GM20431 (cell line): ENCODE measurements at regions not wholly inside any gene's neighbourhood (a gene's known extent, or its start where the extent isn't known, plus 50 kb on each side); places are given as distances from the start of the nearest gene placed in this dataset.
"Not testable (repeated sequence)": the region's sequence is repeated elsewhere in the genome, so short reads cannot be mapped to it uniquely, and the experiment has no call there.

Experiments used
- in situ Hi-C: fragments of 300-500 bp; cut with MseI, MboI; formaldehyde crosslinking; loops from one replicate; pipeline ENCODE4 v1.15.0; 2020; ENCODE audit warnings: low sequenced_read_pairs; ENCODE audit not compliant: unreplicated experiment

- in situ Hi-C loops: no loop called here
Measured at GRCh38 chr5:74465724-74466123, 174.8 kb downstream of the ENC1 start.

GRCh38 chr5:74464512-74465209 lies 175.9 kb downstream of the ENC1 start:
- in situ Hi-C loops: no loop called here

DNA sequence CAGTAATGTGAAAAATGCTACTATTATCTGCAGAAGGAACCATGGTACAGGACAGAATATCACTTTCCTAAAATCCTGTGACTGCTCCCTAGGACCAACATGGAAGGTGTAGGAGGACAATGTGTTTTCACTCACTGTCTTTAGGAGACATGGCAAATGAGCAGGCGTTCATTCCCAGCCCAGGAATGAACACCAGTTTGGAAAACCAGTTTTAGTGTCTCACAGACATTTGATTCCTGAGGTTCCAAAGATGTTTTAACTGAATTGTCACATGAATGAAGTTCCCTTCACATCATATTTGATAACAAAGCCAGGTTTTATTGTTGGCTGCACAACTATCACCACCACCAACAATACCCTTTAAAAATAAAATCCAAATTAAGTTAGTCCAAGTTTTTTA lies 178.2 kb downstream of the ENC1 start:
- in situ Hi-C loops: no loop called here

GRCh38 chr5:74461251-74461650 lies 179.3 kb downstream of the ENC1 start:
- in situ Hi-C loops: no loop called here

- in situ Hi-C loops: no loop called here
Measured at GRCh38 chr5:74460694-74461093, 179.8 kb downstream of the ENC1 start.

GRCh38 chr5:74459984-74460383 lies 180.5 kb downstream of the ENC1 start:
- in situ Hi-C loops: no loop called here

DNA sequence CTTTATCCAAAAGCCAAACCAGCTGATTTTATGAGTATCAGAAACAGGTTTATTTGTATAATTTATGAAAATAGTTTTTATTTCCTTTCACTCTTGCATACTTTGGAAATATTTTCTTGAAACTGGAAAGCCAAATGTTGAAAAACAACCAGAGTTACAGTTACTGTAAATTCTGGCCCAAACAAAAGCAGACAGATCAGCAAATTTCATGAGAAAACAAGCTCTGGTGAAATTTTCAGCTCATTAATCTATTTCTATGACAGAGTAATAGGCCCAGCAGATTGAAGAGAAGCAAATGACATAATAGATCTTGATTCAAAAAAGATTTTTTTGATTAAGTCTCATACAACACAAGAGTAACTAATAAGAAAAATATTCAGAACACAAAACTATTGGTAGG lies 182.7 kb downstream of the ENC1 start:
- in situ Hi-C loops: no loop called here

DNA sequence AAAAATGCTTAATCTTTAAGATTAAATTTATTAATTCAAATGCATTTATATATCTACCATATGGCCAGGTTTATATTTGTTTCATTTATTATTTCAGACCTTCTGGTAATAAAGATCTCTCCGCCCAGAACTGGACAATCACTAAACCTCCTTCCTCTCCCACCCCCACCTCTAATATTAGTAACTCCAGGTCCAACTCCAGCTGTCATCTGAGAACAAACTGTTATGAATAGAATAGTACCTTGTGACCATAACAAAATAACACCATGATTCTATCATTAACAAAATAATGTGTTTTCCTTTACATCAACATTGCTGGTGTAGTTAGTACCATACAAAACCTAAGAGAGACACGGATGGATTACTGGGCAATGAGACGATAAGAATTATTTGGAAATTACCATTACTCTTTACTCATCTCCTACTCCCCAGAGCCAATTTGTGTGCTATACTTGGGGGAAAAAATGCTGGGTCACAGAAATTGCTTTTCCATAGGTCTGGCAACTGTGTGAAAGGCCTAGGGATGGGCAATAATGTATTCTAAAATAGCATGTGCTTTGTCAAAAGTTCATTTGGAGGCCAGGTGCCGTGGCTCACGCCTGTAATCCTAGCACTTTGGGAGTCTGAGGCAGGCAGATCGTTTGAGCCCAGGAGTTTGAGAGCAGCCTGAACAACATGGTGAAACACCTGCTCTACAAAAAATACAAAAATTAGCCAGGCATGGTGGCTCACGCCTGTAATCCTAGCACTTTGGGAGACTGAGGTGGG lies 186.1 kb downstream of the ENC1 start:
- in situ Hi-C loops: no loop called here

GRCh38 chr5:74452856-74453255 lies 187.7 kb downstream of the ENC1 start:
- in situ Hi-C loops: no loop called here

DNA sequence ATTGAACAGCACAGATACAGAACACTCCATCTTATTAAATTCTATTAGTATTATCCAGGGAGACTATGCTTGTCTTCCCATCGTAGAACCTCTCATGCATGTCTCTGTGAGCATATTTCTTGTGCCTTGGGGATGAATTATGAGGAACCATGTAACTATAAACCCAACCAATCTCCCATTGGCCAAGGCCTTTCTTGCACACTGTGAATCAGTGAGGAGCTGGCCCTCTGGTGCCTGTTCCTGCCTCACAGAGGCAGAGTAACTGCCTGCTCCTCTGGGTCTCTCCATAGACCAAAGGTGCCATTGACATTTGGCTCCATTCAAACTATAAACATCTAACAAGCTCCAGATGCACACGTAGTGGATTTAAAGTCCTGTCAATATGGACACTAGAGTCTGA lies 190.4 kb downstream of the ENC1 start:
- in situ Hi-C loops: no loop called here

- in situ Hi-C loops: no loop called here
Measured at GRCh38 chr5:74446725-74447241, 193.7 kb downstream of the ENC1 start.

DNA sequence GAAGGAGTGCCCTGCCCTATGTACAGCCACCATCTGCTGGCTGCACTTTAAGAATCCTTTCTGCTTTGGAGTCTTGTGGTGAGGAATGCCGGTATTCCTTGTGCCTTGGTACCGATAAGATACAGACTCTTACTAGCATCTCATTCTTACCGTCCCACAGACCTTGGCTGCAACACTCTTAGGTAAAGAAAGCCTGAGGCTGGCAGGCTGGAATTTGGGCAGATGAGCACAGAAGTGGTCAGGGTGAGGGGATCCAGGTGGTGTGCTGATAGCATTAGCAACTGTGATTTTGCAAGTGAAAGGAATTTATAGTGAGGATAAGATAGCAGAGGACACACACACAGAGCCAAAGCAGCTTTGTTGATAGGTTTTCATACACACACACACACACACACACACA lies 198.1 kb downstream of the ENC1 start:
- in situ Hi-C loops: no loop called here

- in situ Hi-C loops: no loop called here
Measured at GRCh38 chr5:74441616-74442015, 198.9 kb downstream of the ENC1 start.

DNA sequence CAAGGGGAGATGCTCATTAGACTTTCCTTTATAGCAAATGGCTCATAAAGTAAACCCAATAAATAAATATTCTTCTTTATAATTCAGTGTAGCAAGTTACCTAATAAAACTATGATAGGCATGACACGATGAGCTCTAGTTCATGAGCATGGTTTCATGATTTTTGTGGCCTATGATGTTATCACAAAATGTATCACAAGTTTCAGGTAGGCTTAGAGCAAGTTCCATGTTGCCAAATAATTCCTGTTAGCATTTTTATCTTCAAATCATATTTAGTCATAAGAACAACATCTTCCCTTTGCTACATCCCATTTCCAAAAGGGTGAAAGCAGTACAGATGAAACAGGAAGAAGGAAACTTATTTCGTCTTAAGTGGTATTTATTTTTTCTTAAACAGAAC lies 200.2 kb downstream of the ENC1 start:
- in situ Hi-C loops: no loop called here

DNA sequence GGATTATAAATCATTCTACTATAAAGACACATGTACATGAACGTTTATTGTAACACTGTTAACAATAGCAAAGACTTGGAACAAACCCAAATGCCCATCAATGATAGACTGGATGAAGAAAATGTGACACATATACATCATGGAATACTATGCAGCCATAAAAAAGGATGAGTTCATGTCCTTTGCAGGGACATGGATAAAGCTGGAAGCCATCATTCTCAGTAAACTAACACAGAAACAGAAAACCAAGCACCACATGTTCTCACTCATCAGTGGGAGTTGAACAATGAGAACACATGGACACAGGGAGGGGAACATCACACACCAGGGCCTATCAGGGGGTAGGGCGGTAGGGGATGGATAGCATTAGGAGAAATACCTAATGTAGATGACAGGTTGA lies 202.7 kb downstream of the ENC1 start:
- in situ Hi-C loops: not testable (repeated sequence)

DNA sequence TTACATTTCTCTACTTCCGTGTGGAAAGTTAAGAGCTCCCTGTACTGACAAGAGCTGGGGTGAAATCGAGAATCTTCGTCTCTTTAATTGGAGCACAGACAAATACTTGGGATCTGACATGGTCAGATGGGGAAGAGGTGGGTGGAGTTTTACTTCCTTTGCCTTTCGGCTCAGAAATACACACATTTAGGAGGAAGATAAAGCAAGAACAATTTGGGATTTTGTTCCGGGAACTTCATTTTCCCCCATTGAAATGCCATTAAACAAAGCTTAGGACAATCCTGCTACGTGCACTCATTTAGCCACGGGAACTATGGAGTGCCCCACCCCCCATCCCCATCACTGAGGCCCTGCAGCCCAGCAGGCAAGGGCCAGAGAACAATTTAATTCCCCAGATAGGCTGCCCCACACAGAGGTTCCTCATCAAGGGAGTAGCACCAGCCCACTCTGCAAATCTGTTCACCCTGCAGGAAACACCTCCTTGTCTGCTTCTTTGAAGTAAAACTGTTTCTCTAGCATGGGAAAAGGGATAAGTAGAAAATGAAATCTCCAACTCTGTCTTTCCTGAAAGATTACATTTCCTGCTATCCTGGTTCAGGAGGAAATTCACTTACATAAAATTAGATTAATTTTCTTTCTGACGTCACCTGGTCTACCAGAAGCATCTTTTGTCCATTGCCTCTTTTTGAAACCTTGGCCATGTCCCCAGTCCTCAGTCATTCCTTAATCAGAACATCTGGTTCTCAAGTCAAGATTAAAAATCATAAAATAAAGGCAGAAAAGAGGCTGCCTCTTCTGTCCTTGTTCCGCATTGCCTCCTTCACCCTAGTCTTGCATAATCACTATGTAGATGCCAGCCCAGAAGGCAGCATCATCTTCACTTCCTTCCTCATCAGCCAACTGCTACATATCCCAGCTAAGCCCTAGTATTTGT lies 206.4 kb downstream of the ENC1 start:
- in situ Hi-C loops: no loop called here

DNA sequence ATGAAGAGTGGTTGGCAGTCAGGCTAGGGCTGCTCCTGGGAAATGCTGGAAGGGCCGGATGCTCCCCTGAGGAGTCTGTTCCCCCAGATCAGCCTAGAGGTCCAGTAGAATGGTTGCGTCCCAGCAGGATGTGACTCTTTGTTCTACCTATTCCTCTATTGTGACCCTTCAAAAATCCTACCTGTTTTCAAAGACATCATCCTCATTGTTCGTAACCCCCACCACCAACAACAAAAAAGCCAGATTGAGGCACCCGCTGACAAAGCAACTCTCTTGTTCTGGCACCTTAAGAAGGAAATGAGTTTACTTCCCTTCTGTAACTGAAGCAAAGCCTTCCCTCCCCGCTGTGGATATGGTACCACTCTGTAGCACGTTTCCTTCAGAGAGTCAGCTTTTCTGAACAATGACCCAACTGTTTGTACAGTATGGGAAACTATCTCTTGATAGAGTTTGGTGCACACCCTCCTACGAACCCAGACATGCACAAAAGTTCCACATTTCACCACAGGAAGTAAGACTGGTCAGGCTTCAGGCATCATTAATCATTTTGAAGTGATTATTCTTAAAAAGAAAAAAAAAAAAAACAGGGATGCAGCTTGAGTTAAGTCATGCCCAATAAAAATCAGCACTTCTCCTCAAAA lies 207.2 kb downstream of the ENC1 start:
- in situ Hi-C loops: no loop called here

DNA sequence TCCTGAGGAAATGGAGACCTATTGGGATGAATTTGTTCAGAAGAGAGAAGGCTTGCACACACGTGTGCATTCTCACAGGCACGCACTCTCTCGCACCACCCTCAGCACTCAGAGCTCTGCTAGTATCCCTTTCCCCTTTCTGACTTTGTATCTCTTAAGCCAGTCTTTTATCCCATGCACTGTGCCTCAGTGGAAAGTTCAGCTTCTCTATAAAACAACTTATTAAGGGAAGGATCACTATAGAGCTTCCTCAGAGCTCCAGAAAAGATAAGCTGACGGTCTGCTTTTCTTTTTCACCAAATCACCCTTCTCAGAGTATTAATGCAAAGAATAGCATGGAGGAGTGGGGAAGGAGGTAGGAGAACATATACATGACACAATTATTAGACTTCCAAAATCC lies 207.8 kb downstream of the ENC1 start:
- in situ Hi-C loops: no loop called here

- in situ Hi-C loops: no loop called here
Measured at GRCh38 chr5:74432216-74432615, 208.3 kb downstream of the ENC1 start.

- in situ Hi-C loops: no loop called here
Measured at GRCh38 chr5:74431290-74431669, 209.2 kb downstream of the ENC1 start.
